RWPE2 (cell line): ENCODE measurements at regions not wholly inside any gene's neighbourhood (a gene's known extent, or its start where the extent isn't known, plus 50 kb on each side); places are given as distances from the start of the nearest gene placed in this dataset.

Experiments
- ATAC-seq: fragments of 200-7000 bp; cut with Tn5 transposase; 3 replicates; pipeline ENCODE4 v1.9.1; 2021; ENCODE audit warnings: low read depth
- DNase-seq: peaks from one replicate; pipeline ENCODE4 v3.0.0-alpha.2; 2020; ENCODE audit warnings: low spot score
- H3K27ac ChIP-seq: fragments of 450-650 bp; 2 replicates; pipeline ENCODE4 v1.5.1; 2017; ENCODE audit warnings: mild to moderate bottlenecking; ENCODE audit not compliant: poor library complexity, severe bottlenecking
- H3K27me3 ChIP-seq: fragments of 250-450 bp; sonication (Bioruptor Pico); 2 replicates; pipeline ENCODE4 v1.5.1; 2021; ENCODE audit warnings: mild to moderate bottlenecking, moderate library complexity; ENCODE audit not compliant: insufficient read depth, poor library complexity, severe bottlenecking
- H3K36me3 ChIP-seq: fragments of 250-450 bp; sonication (Bioruptor Pico); 2 replicates; pipeline ENCODE4 v1.5.1; 2020; ENCODE audit warnings: low read depth, mild to moderate bottlenecking, moderate library complexity
- H3K4me1 ChIP-seq: fragments of 250-450 bp; sonication (Bioruptor Pico); 2 replicates; pipeline ENCODE4 v1.5.1; 2021; ENCODE audit warnings: mild to moderate bottlenecking, moderate library complexity; ENCODE audit not compliant: insufficient read depth, poor library complexity, severe bottlenecking
- H3K4me3 ChIP-seq: fragments of 250-450 bp; sonication (Bioruptor Pico); 2 replicates; pipeline ENCODE4 v1.5.1; 2021; ENCODE audit warnings: mild to moderate bottlenecking, moderate library complexity; ENCODE audit not compliant: severe bottlenecking
- H3K9me3 ChIP-seq: fragments of 250-450 bp; sonication (Bioruptor Pico); 2 replicates; pipeline ENCODE4 v1.5.1; 2021; ENCODE audit warnings: mild to moderate bottlenecking, moderate library complexity; ENCODE audit not compliant: severe bottlenecking
- CTCF ChIP-seq: fragments of 450-650 bp; IDR thresholded peaks from one replicate; pipeline ENCODE4 v1.5.1; 2017; ENCODE audit warnings: mild to moderate bottlenecking, moderate library complexity; ENCODE audit not compliant: poor library complexity, severe bottlenecking

GRCh38 chr20:25135031-25135430 lies 53.1 kb upstream of the VSX1 start:
- no peak for TF ChIP-seq CTCF
- H3K27ac ChIP-seq, result no peak overlapping the region
- H3K9me3 ChIP-seq, result no peaks in the 10 kb centered on the region
- no peaks in the 10 kb centered on the region for H3K27me3 ChIP-seq
- DNase-seq, result no peak
- H3K36me3 ChIP-seq, result no peaks in the 10 kb centered on the region
- peaks cover 6% of the 10 kb centered on the region for H3K4me1 ChIP-seq
- no peak overlapping the region for H3K4me3 ChIP-seq
- no peak for ATAC-seq

- no peak for TF ChIP-seq CTCF
- Histone ChIP-seq H3K4me3 (no peak overlapping the region), H3K9me3 (no peaks in the 10 kb centered on the region), H3K4me1 (peaks cover 6% of the 10 kb centered on the region), H3K27ac (no peak overlapping the region), H3K27me3 (no peaks in the 10 kb centered on the region), H3K36me3 (no peaks in the 10 kb centered on the region)
- no peak for DNase-seq
- ATAC-seq, result no peak
Measured at GRCh38 chr20:25136056-25136455, 54.1 kb upstream of the VSX1 start.

GRCh38 chr20:25136643-25137559 lies 55.0 kb upstream of the VSX1 start:
- Histone ChIP-seq H3K36me3 (no peaks in the 10 kb centered on the region), H3K27me3 (no peaks in the 10 kb centered on the region), H3K27ac (no peak overlapping the region), H3K4me3 (no peak overlapping the region), H3K4me1 (peaks cover 6% of the 10 kb centered on the region), H3K9me3 (no peaks in the 10 kb centered on the region)
- TF ChIP-seq CTCF, result no peak
- DNase-seq (no peak), ATAC-seq (peak; percentile 74)

GRCh38 chr20:25139029-25139705 lies 56.3 kb upstream of the ENTPD6 start:
- DNase-seq, result no peak
- Histone ChIP-seq H3K27me3 (no peaks in the 10 kb centered on the region), H3K9me3 (no peaks in the 10 kb centered on the region), H3K4me3 (no peak overlapping the region), H3K27ac (no peak overlapping the region), H3K36me3 (no peaks in the 10 kb centered on the region), H3K4me1 (peaks cover 6% of the 10 kb centered on the region)
- ATAC-seq, result peak; percentile 73
- TF ChIP-seq CTCF, result peak; percentile 66
